Activated CD8-positive, alpha-beta T cell treated with anti-CD3 and anti-CD28 coated beads for 36 hours (primary cell): ENCODE measurements at regions not wholly inside any gene's neighbourhood (a gene's known extent, or its start where the extent isn't known, plus 50 kb on each side); places are given as distances from the start of the nearest gene placed in this dataset.

Experiments
- ATAC-seq: fragments of 200-7000 bp; cut with Tn5 transposase; one replicate; pipeline ENCODE4 v1.10.0; 2021; ENCODE audit warnings: mild to moderate bottlenecking, moderate library complexity
- CTCF ChIA-PET: fragments of 350-600 bp; sonication (Branson Sonifier 250); formaldehyde crosslinking; loops from one replicate; lab custom pipeline; 2021; ENCODE audit warnings: antibody characterized with exemption; lab: Charles Lee
- POLR2A ChIA-PET: fragments of 350-600 bp; sonication (Branson Sonifier 250); formaldehyde crosslinking; loops from one replicate; lab custom pipeline; 2021; ENCODE audit warnings: antibody characterized with exemption; lab: Charles Lee
- DNase-seq: peaks from one replicate; pipeline ENCODE4 v3.0.0-alpha.2; 2020
- H3K27ac Mint-ChIP-seq: one replicate; pipeline ENCODE4 v1.8.0; 2021; ENCODE audit warnings: mild to moderate bottlenecking, mixed read lengths
- H3K27me3 Mint-ChIP-seq: one replicate; pipeline ENCODE4 v1.8.0; 2021; ENCODE audit warnings: mixed read lengths
- H3K36me3 Mint-ChIP-seq: one replicate; pipeline ENCODE4 v1.8.0; 2021; ENCODE audit warnings: low read depth, mixed read lengths
- H3K4me1 Mint-ChIP-seq: one replicate; pipeline ENCODE4 v1.8.0; 2021; ENCODE audit warnings: low read depth, mixed read lengths
- H3K4me3 Mint-ChIP-seq: one replicate; pipeline ENCODE4 v1.8.0; 2021; ENCODE audit warnings: mild to moderate bottlenecking, moderate library complexity, mixed read lengths
- H3K9me3 Mint-ChIP-seq: one replicate; pipeline ENCODE4 v1.8.0; 2021; ENCODE audit warnings: mixed read lengths
- intact Hi-C: fragments of 100-400 bp; cut with micrococcal nuclease; formaldehyde crosslinking; loops from one replicate; pipeline ENCODE4 v1.10.0; 2022
- TF ChIP-seq, protein P1 (sequence below): fragments of 200-600 bp; IDR thresholded peaks from one replicate; pipeline ENCODE4 v1.8.0; 2022; ENCODE audit warnings: antibody characterized with exemption, mild to moderate bottlenecking

DNA sequence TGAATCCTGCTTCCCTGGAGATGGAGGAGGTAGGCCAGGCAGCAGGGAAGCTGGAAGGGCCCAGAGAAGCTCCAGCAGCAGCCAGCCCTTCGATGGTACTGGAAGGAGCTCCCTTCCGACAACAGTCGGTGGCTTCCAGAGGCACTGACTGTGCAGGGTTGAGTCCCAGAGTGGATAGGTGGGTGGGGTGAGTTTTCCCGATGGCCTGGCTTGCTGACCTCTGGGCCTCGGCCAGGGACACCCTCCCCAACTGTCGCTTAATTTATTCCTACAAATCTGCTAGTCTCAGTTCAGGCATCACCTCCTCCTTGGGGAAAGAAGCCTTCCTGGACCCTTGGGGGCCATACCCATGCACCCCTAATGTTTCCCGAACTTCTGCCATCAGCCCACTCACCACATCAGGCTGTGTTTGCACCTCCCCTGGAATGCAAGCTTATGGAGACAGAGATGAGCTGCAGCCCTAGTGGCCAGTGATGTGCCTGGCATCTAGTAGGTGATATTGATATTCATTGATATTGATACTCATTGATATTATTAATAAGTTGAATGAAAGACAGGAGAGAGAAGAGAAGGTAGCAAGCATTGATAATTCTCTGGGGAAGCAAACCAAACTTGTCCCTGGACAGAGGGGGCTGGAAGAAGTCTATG, 104.6 kb upstream of the BOD1 start:
- H3K27me3 Mint-ChIP-seq: peaks cover 6% of the 10 kb centered on the region
- ChIA-PET CTCF (no interaction called here), POLR2A (no interaction called here)
- intact Hi-C loops: no loop called here
- H3K36me3 Mint-ChIP-seq: no peaks in the 10 kb centered on the region
- DNase-seq (no peak), ATAC-seq (no peak)
- H3K9me3 Mint-ChIP-seq: peaks cover 2% of the 10 kb centered on the region
- H3K4me3 Mint-ChIP-seq: no peak overlapping the region
- TF ChIP-seq, protein P1, sequence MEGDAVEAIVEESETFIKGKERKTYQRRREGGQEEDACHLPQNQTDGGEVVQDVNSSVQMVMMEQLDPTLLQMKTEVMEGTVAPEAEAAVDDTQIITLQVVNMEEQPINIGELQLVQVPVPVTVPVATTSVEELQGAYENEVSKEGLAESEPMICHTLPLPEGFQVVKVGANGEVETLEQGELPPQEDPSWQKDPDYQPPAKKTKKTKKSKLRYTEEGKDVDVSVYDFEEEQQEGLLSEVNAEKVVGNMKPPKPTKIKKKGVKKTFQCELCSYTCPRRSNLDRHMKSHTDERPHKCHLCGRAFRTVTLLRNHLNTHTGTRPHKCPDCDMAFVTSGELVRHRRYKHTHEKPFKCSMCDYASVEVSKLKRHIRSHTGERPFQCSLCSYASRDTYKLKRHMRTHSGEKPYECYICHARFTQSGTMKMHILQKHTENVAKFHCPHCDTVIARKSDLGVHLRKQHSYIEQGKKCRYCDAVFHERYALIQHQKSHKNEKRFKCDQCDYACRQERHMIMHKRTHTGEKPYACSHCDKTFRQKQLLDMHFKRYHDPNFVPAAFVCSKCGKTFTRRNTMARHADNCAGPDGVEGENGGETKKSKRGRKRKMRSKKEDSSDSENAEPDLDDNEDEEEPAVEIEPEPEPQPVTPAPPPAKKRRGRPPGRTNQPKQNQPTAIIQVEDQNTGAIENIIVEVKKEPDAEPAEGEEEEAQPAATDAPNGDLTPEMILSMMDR: no peak
- no peak overlapping the region for H3K27ac Mint-ChIP-seq
- no peaks in the 10 kb centered on the region for H3K4me1 Mint-ChIP-seq

DNA sequence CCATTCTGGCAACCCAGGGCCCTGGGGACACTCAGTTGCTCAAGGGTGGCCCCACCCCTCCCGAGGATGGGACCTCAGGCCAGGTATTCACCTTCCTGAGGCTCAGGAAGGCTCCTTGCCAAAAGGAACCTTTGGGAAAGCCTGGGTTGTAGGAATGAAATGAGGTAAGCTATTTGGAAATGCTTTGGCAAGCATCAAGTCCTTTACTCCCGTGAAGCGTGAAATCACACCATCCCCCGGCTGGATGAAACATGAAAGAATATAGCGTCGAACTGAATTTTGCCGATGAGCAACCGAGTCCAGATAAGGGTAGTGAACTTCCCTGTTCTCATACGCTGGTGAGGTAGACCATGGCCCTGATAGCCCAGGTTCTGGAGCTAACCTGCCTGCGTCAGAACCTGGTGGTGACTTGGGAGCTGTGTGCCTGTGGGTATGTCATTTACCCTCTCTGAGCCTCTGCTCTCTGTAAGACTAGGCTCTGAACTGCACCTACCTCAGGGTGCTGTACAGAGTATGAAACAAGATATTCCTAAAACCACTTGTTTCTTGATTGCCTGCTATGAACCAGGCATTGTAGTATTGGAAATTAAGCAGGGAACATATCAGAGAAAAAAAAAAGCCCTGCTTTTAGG, 105.3 kb upstream of the BOD1 start:
- H3K4me1 Mint-ChIP-seq: no peaks in the 10 kb centered on the region
- no peak overlapping the region for H3K27ac Mint-ChIP-seq
- intact Hi-C loops: no loop called here
- CTCF ChIA-PET: no interaction called here
- ATAC-seq (no peak), DNase-seq (no peak)
- H3K9me3 Mint-ChIP-seq: peaks cover 2% of the 10 kb centered on the region
- POLR2A ChIA-PET: no interaction called here
- peaks cover 6% of the 10 kb centered on the region for H3K27me3 Mint-ChIP-seq
- no peak overlapping the region for H3K4me3 Mint-ChIP-seq
- H3K36me3 Mint-ChIP-seq: no peaks in the 10 kb centered on the region
- TF ChIP-seq, protein P1: no peak

DNA sequence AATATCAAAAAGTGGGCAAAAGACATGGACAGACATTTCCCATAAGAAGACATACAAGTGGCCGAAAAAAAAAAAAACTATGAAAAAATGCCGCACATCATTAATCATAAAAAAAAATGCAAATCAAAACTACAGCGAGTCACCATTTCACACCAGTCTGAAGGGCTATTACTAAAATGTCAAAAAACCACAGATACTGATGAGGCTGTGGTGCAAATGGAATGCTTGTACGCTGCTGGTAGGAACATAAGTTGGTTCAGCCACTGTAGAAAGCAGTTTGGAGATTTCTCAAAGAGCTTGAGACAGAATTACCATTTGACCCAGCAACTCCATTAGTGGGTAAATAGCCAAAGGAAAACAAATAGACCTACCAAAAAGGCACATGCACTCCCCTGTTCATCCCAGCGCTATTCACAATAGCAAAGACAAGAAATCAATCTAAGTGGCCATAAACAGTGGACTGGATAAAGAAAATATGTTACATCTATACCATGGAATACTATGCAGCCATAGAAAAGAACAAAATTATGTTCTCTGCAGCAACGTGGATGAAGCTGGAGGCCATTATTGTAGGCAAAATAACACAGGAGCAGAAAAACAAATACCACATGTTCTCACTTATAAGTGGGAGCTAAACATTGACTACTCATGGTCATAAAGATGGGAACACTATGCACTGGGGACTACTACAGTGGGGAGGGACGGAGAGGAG, 110.6 kb upstream of the BOD1 start:
- ChIA-PET CTCF (no interaction called here), POLR2A (no interaction called here)

DNA sequence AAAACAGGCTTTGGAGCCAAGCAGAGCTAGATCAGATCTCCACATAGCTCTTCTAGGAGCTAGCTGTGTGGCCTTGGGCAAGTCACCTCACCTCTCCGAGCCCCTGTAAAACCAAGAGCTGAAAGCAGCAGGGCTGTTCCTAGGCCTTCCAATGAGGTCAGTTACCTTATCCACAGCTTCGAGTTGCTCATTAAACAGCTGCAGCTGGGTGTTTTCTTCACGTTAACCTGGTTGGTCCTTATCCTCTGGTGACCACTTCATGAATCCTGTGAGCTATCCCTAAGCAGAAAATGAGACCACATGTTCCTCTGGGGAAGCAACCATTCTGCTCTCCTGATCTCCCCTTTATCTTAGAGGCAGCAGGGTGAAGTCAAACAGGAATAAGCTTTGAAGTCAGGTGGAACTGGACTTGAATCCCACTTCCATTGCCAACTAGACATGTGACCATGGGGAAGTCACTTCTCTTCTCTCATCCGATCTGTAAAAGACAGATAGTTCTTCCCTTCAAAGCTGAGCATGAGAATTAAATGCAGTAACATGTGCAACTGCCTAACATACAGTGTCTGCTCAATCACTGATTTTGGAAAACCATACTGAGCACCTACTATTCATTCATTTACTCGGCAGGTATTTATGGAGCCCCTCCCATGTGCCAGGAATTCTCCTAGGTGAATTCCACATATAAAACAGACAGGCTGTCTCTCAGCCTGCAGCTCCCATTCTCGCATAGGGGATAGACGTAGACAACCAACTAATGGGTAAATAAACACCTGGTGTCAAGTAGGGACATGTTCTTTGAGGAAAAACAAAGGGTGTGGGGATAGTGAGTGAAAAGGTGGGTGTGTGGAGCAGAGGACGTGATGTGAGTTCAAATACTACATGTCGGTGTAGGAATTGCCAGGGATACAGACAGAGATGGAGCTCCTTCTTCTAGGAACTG, 111.7 kb upstream of the BOD1 start:
- ChIA-PET CTCF (no interaction called here), POLR2A (interaction anchor here (0.5 kb wide), 1 partner anchor 84 kb away, joined by 3 read pairs; no protein-coding TSS in a partner anchor)
- DNase-seq (no peak), ATAC-seq (no peak)
- no peaks in the 10 kb centered on the region for H3K36me3 Mint-ChIP-seq
- H3K4me3 Mint-ChIP-seq: no peak overlapping the region
- peaks cover 2% of the 10 kb centered on the region for H3K9me3 Mint-ChIP-seq
- no peaks in the 10 kb centered on the region for H3K27me3 Mint-ChIP-seq
- intact Hi-C loops: no loop called here
- H3K27ac Mint-ChIP-seq: no peak overlapping the region
- TF ChIP-seq, protein P1: no peak
- H3K4me1 Mint-ChIP-seq: no peaks in the 10 kb centered on the region

More for the DNA sequence above, 110.6 kb upstream of the BOD1 start:
- TF ChIP-seq, protein P1: no peak
- Mint-ChIP-seq H3K27me3 (peaks cover 6% of the 10 kb centered on the region), H3K4me3 (no peak overlapping the region), H3K27ac (no peak overlapping the region), H3K4me1 (no peaks in the 10 kb centered on the region), H3K9me3 (peaks cover 2% of the 10 kb centered on the region), H3K36me3 (no peaks in the 10 kb centered on the region)
- DNase-seq: no peak
- no peak for ATAC-seq
- intact Hi-C loops: no loop called here
